IMR-90 (cell line): ENCODE measurements at regions not wholly inside any gene's neighbourhood (a gene's known extent, or its start where the extent isn't known, plus 50 kb on each side); places are given as distances from the start of the nearest gene placed in this dataset.

ENCODE experiments used
- CTCF ChIP-seq: conservative IDR thresholded peaks from 2 replicates; pipeline ENCODE4 v1.5.1; 2012; ENCODE audit warnings: mild to moderate bottlenecking, low read depth, low read length, improper control_type of control experiment
- SMC3 ChIP-seq: fragments of 150-350 bp; IDR thresholded peaks from 2 replicates; pipeline ENCODE4 v1.6.1; 2016; ENCODE audit warnings: low read depth, mild to moderate bottlenecking, antibody characterized with exemption, low read length, moderate library complexity

GRCh38 chr9:106575823-106576222 is 287.1 kb upstream of the ZNF462 start:
- TF ChIP-seq SMC3 (no peak), CTCF (no peak)
